GM19351 (cell line): ENCODE measurements at regions not wholly inside any gene's neighbourhood (a gene's known extent, or its start where the extent isn't known, plus 50 kb on each side); places are given as distances from the start of the nearest gene placed in this dataset.

Experiments used
- ATAC-seq: cut with Tn5 transposase; IDR thresholded peaks from one replicate; pipeline ENCODE4 v1.9.1; 2021; ENCODE audit warnings: mild to moderate bottlenecking, moderate library complexity; ENCODE audit not compliant: unreplicated experiment

DNA sequence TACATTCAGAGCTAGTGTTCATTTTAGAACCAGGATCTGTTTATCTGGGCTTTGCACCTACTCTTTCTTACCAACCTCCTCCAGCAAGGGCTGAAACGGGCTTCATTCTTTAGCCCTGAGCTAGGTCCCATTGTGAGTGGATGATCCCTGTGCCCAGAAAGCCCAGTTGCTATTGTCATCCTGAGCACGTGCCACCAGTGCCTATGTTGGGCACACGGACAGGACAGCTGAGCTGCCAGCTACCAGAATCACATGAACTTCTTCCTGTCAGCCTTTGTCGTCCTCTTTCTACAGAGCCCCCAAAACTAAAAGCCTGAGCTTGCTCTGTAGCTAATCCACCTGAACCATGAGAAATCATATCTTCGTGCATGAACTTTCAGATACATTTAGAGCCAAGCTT is 74.4 kb upstream of the NTM start:
- ATAC-seq: no peak

DNA sequence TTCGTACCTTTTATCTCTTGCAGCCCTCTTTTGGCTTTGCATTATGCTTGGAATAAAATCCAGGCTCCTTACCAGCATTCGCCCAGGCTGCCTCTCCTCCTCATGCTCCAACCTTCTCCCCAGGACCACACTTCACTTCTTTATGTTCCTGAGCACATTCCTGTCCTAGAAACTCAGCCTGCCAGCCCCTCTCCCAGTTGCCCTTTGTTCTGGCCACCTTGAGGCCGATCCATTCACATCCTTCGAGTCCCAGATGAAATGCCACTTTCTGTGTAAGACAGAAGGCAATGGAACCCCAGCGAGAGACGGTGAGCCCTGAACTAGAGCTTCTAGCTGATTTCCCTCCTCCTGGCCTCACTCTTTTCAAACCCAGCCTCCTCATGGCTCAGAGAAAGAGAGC is 73.0 kb upstream of the NTM start:
- ATAC-seq: no peak

GRCh38 chr11:131299598-131300438 is 70.6 kb upstream of the NTM start:
- ATAC-seq: no peak

DNA sequence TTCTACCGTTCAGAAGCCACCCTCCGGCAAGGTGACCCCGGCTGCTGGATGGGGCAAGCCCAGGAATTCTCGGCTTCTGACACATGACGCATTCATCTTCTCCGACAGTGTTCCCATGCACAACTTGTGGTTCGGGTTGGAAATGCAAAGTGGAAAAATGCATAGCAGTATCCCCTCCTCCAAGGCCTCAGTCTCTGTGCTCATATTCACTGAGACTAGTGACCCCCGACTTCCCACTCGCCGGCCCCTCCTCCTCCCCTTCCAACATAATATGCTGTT is 70.0 kb upstream of the NTM start:
- ATAC-seq: no peak

- no peak for ATAC-seq
These were observed 69.1 kb upstream of the NTM start for GRCh38 chr11:131301306-131301705.

DNA sequence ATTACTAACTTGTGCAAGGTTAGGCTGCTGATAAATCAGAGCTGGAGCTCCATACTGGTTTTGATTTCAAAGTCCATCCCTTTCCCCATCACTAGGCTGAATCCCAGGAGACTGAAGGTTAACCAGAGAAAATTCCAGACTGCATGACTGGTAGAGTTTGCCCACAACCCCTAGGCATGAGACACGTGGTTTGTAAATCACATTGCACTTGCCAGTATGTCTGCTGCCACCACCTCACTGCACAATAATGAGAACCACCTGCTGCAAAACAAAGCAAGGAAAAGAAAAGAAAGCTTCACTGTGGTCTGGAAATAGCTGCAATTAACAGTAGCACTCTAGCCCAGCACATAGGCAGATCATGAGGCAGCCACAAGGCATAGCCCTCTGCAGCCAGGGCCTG is 67.6 kb upstream of the NTM start:
- no peak for ATAC-seq

- ATAC-seq: no peak
These were observed 66.8 kb upstream of the NTM start for GRCh38 chr11:131303611-131304119.

DNA sequence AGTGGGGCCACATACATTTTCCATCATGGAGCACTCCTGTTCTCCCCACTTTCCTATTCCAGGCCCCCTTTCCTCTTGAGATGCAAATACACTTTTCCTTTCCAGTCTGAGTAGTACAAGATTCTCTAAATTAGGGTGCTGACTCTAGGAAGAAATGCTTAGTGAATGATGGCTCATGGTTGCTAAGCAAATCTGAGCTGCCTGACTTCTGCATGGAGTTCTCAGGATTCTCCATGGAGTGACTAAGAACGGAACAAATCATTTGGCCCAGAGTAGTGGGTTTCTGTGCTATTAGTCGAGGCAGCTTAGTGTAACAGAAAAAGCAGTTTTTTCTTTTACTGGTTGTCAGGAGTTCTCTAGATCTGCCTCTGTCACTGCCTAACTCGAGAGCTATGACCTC is 65.4 kb upstream of the NTM start:
- no peak for ATAC-seq

- no peak for ATAC-seq
These were observed 62.9 kb upstream of the NTM start for GRCh38 chr11:131307506-131307905.

DNA sequence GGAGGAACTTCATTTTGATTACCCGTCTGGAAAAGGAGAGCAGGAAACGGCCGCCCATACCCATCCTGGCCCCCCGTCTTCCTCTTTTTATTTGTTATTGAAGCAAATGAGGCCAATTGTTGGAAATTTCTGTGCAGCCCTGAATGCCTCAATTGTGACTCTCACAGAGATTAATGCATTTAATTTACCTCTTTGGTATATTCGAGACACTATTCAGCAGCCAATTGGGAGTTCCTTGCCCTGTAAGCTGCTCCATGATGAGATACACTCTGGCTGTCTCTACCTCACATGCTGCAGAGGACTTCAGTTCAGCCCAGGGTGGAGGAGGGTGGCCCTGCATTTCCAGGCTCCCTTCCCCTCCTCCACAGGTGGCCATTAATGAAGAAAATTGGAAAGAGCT is 60.6 kb upstream of the NTM start:
- no peak for ATAC-seq

DNA sequence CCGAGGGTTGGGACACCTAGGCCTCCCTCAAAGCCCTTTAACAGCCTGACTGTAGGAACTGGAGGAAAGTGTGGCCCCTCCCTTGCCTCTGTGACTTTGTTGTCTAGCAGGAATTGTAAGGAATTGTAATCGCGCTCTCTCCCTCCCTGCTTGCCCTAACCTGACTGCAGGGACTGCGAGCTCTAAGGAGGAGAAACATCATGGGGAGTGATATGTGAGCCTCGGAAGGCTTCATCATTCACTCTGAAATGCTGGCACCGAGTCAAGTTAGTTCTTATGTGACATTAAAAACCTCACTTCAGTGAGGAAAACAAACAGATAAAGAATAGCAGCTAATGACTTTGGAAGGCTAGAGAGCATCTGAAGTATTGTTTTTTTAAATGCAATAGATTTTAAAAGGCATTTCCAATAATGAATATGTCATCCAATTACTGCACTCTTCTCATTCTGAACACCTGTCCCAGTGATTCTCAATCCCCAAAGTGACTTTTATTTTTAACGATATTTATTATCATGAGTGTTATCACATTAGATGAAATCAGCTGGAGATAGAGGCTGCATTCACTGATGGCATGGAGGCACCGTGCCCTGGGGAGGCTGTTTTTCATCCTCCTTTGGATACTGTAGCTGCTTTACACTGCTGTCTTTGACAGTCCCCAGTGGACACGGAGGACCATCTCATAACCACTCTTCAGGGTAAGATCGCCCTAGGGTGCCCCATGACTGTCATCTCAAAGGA is 58.5 kb upstream of the NTM start:
- ATAC-seq: no peak
